DMS114 treated with DMSO at 0.1 percent for 48 hours (cell line): ENCODE measurements at regions not wholly inside any gene's neighbourhood (a gene's known extent, or its start where the extent isn't known, plus 50 kb on each side); places are given as distances from the start of the nearest gene placed in this dataset.
"Not testable (repeated sequence)": the region's sequence is repeated elsewhere in the genome, so short reads cannot be mapped to it uniquely, and the experiment has no call there.

ENCODE experiments used
- DNase-seq: peaks from one replicate; lab custom pipeline; 2025; ENCODE audit not compliant: unreplicated experiment; lab: John Stamatoyannopoulos, UW

DNA sequence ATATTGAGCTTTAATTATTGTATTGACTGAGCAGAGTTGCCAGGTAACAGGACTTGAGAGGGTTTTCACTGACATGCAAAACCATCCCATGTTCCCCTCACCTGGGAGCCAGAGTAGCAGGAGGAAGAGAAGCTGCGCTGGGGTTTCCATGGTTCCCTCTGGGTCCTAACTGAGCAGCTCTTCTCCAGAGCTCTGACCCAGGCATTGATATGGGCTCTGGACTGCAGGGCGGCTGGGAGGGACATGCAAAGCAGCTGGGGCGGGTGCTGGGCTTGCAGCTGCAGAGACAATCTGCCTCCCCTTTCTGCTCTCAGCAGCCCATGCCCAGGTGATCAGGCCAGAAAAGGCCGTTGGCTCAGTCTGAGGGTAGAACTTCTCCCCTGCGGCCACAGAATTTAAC lies 451.5 kb downstream of the RPIA start:
- DNase-seq = not testable (repeated sequence)

DNA sequence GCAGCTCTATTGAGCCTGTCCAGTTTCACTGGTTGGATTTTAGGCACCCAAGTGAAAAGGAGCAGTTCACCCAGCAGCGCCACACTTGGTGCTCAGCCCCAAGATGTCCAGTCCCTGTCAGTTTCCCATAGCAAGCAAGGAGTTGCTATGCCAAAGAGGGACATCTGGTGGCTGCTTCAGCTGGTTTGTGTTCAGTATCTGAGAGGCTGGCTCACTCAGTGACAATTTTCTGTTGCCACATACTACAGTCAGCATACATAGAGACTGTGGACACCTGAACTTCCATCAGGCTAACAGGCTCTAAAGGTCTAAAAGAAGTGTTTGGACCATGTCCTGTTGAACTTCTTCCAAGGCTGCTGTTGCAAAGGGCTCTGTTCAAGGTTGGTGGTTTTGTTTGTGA lies 453.9 kb downstream of the RPIA start:
- not testable (repeated sequence) for DNase-seq

DNA sequence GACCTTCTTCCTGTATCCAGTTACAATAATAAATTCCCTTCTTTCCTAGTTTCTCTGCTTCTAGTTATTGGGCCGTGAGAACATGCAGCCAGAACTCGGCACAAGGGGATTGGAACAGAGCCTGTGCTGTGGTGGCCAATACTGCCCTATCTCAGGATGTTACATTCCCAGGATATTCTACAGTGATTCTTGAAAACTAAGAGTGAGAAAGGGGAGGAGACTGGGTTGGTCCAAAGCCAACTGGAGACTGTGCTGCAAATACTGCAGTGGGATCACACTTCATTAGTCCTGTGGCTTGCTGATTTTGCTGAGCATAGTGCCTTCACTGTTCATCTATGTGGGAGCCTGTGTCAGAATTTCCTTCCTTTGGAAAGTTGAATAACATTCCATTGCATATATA lies 456.8 kb downstream of the RPIA start:
- DNase-seq = not testable (repeated sequence)

DNA sequence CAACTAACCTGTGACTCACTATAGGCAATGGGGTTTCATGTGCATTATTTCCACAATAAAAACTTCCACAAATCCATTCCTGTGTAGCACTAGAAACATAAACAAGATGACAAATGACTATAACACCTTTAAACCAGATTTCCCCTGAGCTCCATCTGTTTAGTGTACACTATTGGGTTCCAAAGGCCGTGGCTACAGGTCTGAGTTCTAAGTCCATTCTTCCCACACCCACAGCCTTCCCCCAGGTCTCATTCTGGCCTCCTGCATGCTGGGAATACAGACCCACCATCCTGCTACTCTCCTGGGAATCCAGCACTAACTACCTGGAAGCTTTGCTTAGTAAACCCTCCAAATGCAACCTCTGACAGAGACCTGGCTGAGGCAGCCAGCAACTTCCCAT lies 460.2 kb downstream of the RPIA start:
- not testable (repeated sequence) for DNase-seq

DNA sequence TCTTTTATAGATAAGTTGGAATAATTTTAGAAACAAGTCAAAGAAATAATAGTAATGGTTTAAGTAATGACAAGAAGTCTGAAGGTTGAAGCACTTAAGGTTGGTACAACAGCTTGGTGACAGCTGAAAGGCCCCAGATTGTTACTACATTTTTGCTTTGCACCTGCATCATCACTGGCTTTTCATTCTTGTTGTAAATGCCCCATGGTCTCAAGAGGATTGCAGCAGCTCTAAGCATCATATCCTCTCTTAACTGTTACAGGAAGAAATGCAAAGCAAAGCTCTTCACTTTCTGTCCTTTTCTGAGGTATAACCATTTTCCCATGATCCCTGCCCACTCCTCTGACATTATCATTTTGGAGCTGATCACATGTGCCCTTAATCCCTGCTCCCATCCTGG lies 461.0 kb downstream of the RPIA start:
- DNase-seq = not testable (repeated sequence)

- DNase-seq = not testable (repeated sequence)
Measured at GRCh38 chr2:89153210-89153609, 461.7 kb downstream of the RPIA start.

- not testable (repeated sequence) for DNase-seq
Measured at GRCh38 chr2:89154247-89154682, 462.8 kb downstream of the RPIA start.

GRCh38 chr2:89160306-89160705 lies 468.8 kb downstream of the RPIA start:
- not testable (repeated sequence) for DNase-seq

GRCh38 chr2:89161626-89162025 lies 470.2 kb downstream of the RPIA start:
- DNase-seq = not testable (repeated sequence)

GRCh38 chr2:89170506-89171173 lies 479.2 kb downstream of the RPIA start:
- not testable (repeated sequence) for DNase-seq

- DNase-seq = not testable (repeated sequence)
Measured at GRCh38 chr2:89171174-89171519, 479.7 kb downstream of the RPIA start.

DNA sequence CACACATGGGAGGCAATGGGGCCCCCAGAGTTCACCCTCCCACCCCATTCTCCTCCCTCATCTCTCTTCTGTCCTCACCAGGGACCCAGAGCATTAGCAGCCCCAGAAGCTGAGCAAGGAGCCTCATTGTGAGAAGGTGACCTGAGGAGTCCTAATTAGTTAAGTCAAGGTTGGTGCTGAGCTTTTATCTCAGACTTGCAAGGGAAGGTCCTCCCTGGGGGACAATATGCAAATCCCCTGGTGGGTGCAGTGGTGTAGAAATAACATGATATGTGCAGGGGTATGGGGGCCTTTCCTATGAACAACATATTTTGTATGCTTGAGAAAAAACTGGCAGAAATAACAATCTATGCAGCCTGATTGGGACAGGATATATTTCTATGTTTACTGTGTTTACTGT lies 485.5 kb downstream of the RPIA start:
- not testable (repeated sequence) for DNase-seq

GRCh38 chr2:89182221-89182620 lies 490.7 kb downstream of the RPIA start:
- DNase-seq = not testable (repeated sequence)

DNA sequence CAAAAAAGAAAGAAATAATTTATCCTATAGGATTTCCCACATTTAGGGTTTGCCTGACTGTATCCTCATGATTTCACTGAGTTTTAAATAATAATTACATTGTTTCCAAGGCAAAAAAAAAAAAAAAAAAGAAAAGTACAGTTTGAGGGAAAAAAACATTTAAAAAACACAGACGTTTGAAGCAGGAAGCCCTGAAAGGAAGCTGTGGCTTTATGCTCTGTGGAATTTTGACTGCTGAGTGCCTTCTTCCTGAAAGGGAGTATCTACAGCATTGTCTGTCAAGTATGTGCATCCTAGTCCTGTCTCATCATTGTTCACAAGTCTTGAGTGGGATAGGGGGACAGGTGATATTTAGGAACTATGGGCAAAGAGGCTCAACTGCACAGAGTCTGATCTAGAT lies 493.3 kb downstream of the RPIA start:
- not testable (repeated sequence) for DNase-seq

GRCh38 chr2:89195636-89196251 lies 504.3 kb downstream of the RPIA start:
- not testable (repeated sequence) for DNase-seq

DNA sequence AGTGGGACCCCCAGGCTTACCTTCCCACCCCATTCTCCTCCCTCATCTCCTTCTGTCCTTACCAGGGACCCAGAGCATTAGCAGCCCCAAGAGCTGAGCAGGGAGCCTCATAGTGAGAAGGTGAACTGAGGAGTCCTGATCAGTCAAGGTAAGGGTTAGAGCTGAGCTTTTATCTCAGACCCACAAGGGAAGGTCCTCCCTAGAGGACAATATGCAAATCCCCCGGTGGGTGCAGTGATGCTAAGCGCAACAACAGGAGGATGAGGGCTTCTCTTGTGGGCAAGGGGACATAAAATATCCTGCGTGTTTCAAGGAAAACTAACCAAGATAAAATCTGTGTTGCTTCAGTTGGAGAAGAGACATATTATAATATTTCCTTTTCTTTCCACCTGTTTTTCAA lies 505.2 kb downstream of the RPIA start:
- not testable (repeated sequence) for DNase-seq

DNA sequence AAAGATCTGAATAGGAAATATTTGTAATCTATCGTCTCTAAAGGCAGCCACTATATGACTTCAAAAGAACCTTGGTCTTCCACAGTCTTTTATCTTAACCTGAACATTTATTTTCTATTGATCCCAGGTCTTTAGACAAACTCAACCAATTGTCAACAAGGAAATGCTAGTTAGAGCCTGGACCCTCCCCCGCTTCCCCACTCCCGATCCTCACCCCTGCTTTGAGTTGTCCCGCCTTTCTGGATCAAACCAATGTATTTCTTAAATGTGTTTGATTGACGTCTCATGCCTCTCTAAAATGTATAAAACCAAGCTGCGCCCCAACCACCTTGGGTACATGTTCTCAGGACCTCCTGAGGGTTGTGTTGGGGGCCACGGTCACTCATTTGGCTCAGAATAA lies 506.6 kb downstream of the RPIA start:
- DNase-seq = not testable (repeated sequence)

DNA sequence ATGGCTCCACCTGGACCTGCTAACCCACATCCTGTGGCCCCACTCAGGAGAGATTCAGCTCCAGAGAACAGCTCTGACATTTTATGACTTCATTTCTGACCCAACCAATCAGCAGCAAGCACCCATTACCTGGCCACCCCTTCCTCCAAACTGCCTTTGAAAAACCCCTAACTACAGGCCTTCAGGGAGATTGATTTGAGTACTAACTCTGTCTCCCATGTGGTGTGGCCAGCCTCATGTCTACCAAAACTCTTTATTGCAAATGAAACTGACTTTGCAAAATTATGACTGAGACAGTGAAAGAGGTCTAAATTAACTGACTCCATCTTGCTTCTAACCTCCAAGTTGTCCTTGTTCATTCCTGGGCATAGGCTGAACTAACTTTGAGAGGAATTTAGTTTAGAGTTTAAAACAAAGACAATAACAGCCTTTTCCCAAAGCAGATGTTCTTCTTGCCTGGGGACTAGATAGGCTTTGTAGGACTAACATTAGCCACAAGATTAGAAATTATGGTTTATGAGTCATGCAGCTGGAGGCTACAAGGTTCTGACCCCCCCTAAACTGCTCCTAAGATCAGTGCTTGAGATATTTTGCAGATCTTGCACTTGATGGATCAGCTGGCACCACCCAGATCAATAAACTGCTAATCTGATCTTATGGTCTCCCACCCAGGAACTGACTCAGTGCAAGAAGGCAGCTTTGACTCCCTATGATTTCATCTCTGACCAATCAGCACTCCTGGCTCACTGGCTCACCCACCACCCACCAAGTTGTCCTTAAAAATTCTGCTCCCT lies 508.2 kb downstream of the RPIA start:
- DNase-seq = not testable (repeated sequence)

- DNase-seq = not testable (repeated sequence)
Measured at GRCh38 chr2:89200247-89200527, 508.7 kb downstream of the RPIA start.

DNA sequence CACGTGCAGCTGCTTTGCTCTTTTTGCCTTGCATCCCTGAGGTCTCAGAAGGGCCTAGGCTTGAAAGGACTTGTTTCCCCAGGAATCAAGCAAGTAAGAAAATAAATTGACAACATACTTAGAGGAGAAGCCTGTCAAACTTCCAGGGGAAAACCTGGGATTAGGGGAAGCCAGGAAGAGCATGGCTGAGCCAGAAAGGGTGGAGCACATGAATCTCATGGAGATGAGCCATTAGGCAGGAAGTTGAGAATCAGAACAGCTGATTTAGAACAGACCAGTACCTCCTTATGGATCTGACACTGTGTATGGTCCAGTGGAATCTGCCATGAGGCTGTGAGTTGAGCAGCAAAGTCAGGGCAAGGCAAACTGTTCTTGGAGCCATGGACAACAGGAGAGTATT lies 511.0 kb downstream of the RPIA start:
- not testable (repeated sequence) for DNase-seq

GRCh38 chr2:89205153-89205552 lies 513.7 kb downstream of the RPIA start:
- not testable (repeated sequence) for DNase-seq
